SK-N-SH treated with all-trans-retinoic acid at 6 μM for 48 hours (cell line): ENCODE measurements at regions not wholly inside any gene's neighbourhood (a gene's known extent, or its start where the extent isn't known, plus 50 kb on each side); places are given as distances from the start of the nearest gene placed in this dataset.

Experiments used
- ISL1 ChIP-seq: fragments of 250-450 bp; sonication (Bioruptor Pico); IDR thresholded peaks from 2 replicates; pipeline ENCODE4 v2.1.2; 2022; ENCODE audit warnings: mild to moderate bottlenecking, moderate library complexity
- RARB ChIP-seq: fragments of 250-450 bp; sonication (Bioruptor Pico); IDR thresholded peaks from 2 replicates; pipeline ENCODE4 v1.8.0; 2021; ENCODE audit warnings: mild to moderate bottlenecking, moderate library complexity
- TOX ChIP-seq: fragments of 250-450 bp; sonication (Bioruptor Pico); IDR thresholded peaks from 2 replicates; pipeline ENCODE4 v1.8.0; 2021; ENCODE audit warnings: mild to moderate bottlenecking, moderate library complexity, borderline replicate concordance
- ZC3H10 ChIP-seq: fragments of 250-450 bp; sonication (Bioruptor Pico); IDR thresholded peaks from 2 replicates; pipeline ENCODE4 v1.5.1; 2021; ENCODE audit warnings: mild to moderate bottlenecking, moderate library complexity
- ZFP3 ChIP-seq: fragments of 250-450 bp; sonication (Bioruptor Pico); IDR thresholded peaks from 2 replicates; pipeline ENCODE4 v1.5.0; 2020; ENCODE audit warnings: mild to moderate bottlenecking, moderate library complexity
- ZNF565 ChIP-seq: fragments of 450-650 bp; formaldehyde crosslinking; conservative IDR thresholded peaks from 2 replicates; pipeline ENCODE4 v1.5.0; 2020; ENCODE audit warnings: low read depth, mild to moderate bottlenecking, moderate library complexity
- ZNF70 ChIP-seq: fragments of 450-650 bp; formaldehyde crosslinking; IDR thresholded peaks from 2 replicates; pipeline ENCODE4 v1.5.0; 2020; ENCODE audit warnings: mild to moderate bottlenecking, moderate library complexity
- ZNF8 ChIP-seq: fragments of 450-650 bp; formaldehyde crosslinking; IDR thresholded peaks from 2 replicates; pipeline ENCODE4 v1.5.0; 2020; ENCODE audit warnings: mild to moderate bottlenecking, moderate library complexity
- TF ChIP-seq, protein P1 (sequence below): fragments of 250-450 bp; sonication (Bioruptor Pico); IDR thresholded peaks from 2 replicates; pipeline ENCODE4 v1.5.0; 2020; ENCODE audit warnings: mild to moderate bottlenecking, moderate library complexity

DNA sequence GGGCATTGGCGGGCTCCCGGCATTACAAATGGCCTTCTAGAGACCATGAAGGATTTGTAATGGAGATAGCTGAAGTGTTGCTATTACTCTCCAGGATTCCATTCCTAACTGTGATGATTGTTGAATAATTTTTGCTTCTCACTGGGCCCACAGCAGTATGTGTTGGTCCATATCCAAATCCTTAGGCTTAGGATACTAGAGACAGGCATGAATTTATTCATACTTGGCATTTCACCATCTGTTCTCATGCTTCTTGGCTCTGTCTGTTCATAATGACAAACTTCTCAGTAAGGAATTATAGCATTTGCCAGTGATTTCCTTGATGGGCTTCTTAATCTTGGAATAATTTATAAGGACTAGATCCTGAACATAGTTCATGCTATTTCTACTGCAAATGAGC lies 832.9 kb downstream of the C12orf50 start:
- TF ChIP-seq RARB (CRISPR knock-in tag) (no peak), ISL1 (no peak), TOX (CRISPR knock-in tag) (no peak), ZNF565 (CRISPR knock-in tag) (no peak), ZNF8 (CRISPR knock-in tag) (no peak), ZNF70 (CRISPR knock-in tag) (no peak), ZFP3 (no peak), ZC3H10 (no peak)
- TF ChIP-seq, protein P1, sequence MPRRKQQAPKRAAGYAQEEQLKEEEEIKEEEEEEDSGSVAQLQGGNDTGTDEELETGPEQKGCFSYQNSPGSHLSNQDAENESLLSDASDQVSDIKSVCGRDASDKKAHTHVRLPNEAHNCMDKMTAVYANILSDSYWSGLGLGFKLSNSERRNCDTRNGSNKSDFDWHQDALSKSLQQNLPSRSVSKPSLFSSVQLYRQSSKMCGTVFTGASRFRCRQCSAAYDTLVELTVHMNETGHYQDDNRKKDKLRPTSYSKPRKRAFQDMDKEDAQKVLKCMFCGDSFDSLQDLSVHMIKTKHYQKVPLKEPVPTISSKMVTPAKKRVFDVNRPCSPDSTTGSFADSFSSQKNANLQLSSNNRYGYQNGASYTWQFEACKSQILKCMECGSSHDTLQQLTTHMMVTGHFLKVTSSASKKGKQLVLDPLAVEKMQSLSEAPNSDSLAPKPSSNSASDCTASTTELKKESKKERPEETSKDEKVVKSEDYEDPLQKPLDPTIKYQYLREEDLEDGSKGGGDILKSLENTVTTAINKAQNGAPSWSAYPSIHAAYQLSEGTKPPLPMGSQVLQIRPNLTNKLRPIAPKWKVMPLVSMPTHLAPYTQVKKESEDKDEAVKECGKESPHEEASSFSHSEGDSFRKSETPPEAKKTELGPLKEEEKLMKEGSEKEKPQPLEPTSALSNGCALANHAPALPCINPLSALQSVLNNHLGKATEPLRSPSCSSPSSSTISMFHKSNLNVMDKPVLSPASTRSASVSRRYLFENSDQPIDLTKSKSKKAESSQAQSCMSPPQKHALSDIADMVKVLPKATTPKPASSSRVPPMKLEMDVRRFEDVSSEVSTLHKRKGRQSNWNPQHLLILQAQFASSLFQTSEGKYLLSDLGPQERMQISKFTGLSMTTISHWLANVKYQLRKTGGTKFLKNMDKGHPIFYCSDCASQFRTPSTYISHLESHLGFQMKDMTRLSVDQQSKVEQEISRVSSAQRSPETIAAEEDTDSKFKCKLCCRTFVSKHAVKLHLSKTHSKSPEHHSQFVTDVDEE (CRISPR knock-in tag): no peak
